ENCODE measurements at regions not wholly inside any gene's neighbourhood (a gene's known extent, or its start where the extent isn't known, plus 50 kb on each side); places are given as distances from the start of the nearest gene placed in this dataset.

DNA sequence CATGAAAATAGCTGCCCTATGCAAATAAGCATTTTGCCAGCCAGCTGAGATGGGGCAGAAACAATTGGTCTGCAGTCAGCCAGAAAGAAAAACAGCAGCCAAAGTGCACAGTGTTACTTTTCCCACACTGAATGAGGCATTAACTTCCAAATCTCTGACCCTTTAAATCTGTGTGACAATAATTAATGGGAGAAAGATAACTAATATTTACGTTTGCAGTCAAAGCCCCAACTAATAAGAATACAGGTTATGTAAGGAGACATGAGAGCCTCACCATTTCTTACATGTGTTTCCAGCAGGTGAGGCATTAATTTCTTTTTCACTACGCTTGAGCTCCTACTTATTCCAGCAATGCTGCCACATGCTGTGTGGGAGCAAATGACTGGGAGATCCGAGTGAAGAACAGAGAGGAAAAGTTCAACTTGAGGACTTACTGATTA is 339.0 kb downstream of the SATB2 start:
- H3K27me3 ChIP-seq (replicated peaks in 1 of 4; ENCODE audit: control extremely low read depth in 1 of 4, control insufficient read depth in 3 of 4, insufficient read depth in 4 of 4, low read length in 3 of 4): no peaks in the 10 kb centered on the region
- H3K27me3 Mint-ChIP-seq: no peaks in the 10 kb centered on the region
- intact Hi-C loops (cut with micrococcal nuclease): no loop called here
- ChIA-PET CTCF (no interaction called here), POLR2A (no interaction called here)
- H3K9ac ChIP-seq (ENCODE audit: low read length): no peak overlapping the region
- TF ChIP-seq, protein P1, sequence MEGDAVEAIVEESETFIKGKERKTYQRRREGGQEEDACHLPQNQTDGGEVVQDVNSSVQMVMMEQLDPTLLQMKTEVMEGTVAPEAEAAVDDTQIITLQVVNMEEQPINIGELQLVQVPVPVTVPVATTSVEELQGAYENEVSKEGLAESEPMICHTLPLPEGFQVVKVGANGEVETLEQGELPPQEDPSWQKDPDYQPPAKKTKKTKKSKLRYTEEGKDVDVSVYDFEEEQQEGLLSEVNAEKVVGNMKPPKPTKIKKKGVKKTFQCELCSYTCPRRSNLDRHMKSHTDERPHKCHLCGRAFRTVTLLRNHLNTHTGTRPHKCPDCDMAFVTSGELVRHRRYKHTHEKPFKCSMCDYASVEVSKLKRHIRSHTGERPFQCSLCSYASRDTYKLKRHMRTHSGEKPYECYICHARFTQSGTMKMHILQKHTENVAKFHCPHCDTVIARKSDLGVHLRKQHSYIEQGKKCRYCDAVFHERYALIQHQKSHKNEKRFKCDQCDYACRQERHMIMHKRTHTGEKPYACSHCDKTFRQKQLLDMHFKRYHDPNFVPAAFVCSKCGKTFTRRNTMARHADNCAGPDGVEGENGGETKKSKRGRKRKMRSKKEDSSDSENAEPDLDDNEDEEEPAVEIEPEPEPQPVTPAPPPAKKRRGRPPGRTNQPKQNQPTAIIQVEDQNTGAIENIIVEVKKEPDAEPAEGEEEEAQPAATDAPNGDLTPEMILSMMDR (IDR thresholded peaks at IDR 0.05): no peak
- TF ChIP-seq EZH2 (IDR thresholded peaks at IDR 0.05; ENCODE audit: borderline replicate concordance, insufficient read depth, low read depth, low read length, poor library complexity, severe bottlenecking): no peak
- H3K27ac ChIP-seq (ENCODE audit: low read length in 2 of 2): no peak overlapping the region
- H3K9me3 Mint-ChIP-seq (ENCODE audit: insufficient read depth): peaks cover 2% of the 10 kb centered on the region
- no peak overlapping the region for H2AFZ ChIP-seq (ENCODE audit: insufficient read depth, low read depth, low read length, poor library complexity, severe bottlenecking)
- no peak overlapping the region for H3K4me2 ChIP-seq (replicated peaks; ENCODE audit: low read depth, low read length, poor library complexity, severe bottlenecking)
- H3K79me2 ChIP-seq (ENCODE audit: control insufficient read depth, insufficient read depth, low read length): no peaks in the 10 kb centered on the region
- no CpG with 5 or more reads among the region's 3 CpGs for WGBS (ENCODE audit: insufficient coverage)
- no peaks in the 10 kb centered on the region for H3K4me1 ChIP-seq (ENCODE audit: control insufficient read depth in 2 of 2, insufficient read depth in 2 of 2, low read length in 2 of 2)
- H3K4me3 Mint-ChIP-seq: no peak overlapping the region
- no peaks in the 10 kb centered on the region for H3K36me3 ChIP-seq (replicated peaks in 1 of 2; ENCODE audit: control extremely low read depth in 1 of 2, control insufficient read depth in 1 of 2, extremely low read depth in 1 of 2, insufficient read depth in 2 of 2, low read length in 1 of 2)
- no peaks in the 10 kb centered on the region for H3K4me1 Mint-ChIP-seq
- DNase-seq (no peak), ATAC-seq (ENCODE audit: low read depth) (no peak)
- H3K27ac Mint-ChIP-seq: no peak overlapping the region
- no peaks in the 10 kb centered on the region for H3K9me3 ChIP-seq (ENCODE audit: control extremely low read depth in 1 of 3, control insufficient read depth in 2 of 3, insufficient read depth in 1 of 3, low read length in 2 of 3)
- H4K20me1 ChIP-seq (ENCODE audit: control insufficient read depth, insufficient read depth, low read length, poor library complexity, severe bottlenecking): no peaks in the 10 kb centered on the region
- H3K4me3 ChIP-seq (ENCODE audit: control extremely low read depth in 1 of 5, extremely low read depth in 1 of 5, insufficient read depth in 1 of 5, low read depth in 2 of 5, low read length in 4 of 5): no peak overlapping the region

DNA sequence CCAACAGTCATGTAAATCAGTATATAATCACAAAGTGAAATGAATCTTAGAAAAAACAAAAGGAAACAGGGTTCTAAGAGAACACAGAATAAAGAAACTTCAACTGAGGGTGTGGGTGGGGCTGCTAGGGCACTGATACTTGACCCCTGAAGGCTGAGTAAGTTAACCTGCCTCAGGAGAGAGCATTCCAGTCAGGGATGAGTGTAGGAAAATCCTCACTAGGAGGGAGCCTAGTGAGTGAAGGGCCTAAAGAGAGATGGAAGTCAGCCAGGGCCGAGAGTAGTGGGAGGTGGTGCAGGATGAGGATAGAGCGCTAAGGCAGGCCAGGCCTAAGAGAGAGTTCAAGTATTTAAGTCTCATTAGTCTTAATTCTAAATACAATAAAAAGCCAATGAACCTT is 342.6 kb downstream of the SATB2 start:
- POLR2A ChIA-PET: no interaction called here
- TF ChIP-seq EZH2 (IDR thresholded peaks at IDR 0.05; ENCODE audit: borderline replicate concordance, insufficient read depth, low read depth, low read length, poor library complexity, severe bottlenecking): no peak
- TF ChIP-seq, protein P1 (IDR thresholded peaks at IDR 0.05): no peak

More for the DNA sequence above, 342.6 kb downstream of the SATB2 start:
- WGBS (ENCODE audit: insufficient coverage): no CpG with 5 or more reads among the region's 2 CpGs
- H3K36me3 ChIP-seq (replicated peaks in 1 of 2; ENCODE audit: control extremely low read depth in 1 of 2, control insufficient read depth in 1 of 2, extremely low read depth in 1 of 2, insufficient read depth in 2 of 2, low read length in 1 of 2): no peaks in the 10 kb centered on the region
- H3K27me3 ChIP-seq (replicated peaks in 1 of 4; ENCODE audit: control extremely low read depth in 1 of 4, control insufficient read depth in 3 of 4, insufficient read depth in 4 of 4, low read length in 3 of 4): no peaks in the 10 kb centered on the region
- Mint-ChIP-seq H3K9me3 (ENCODE audit: insufficient read depth) (peaks cover 2% of the 10 kb centered on the region), H3K4me1 (no peaks in the 10 kb centered on the region), H3K27ac (no peak overlapping the region), H3K4me3 (no peak overlapping the region), H3K27me3 (no peaks in the 10 kb centered on the region)
- intact Hi-C loops (cut with micrococcal nuclease): no loop called here
- H2AFZ ChIP-seq (ENCODE audit: insufficient read depth, low read depth, low read length, poor library complexity, severe bottlenecking): no peak overlapping the region
- no peak overlapping the region for H3K27ac ChIP-seq (ENCODE audit: low read length in 2 of 2)
- no peak overlapping the region for H3K9ac ChIP-seq (ENCODE audit: low read length)
- H4K20me1 ChIP-seq (ENCODE audit: control insufficient read depth, insufficient read depth, low read length, poor library complexity, severe bottlenecking): no peaks in the 10 kb centered on the region
- H3K9me3 ChIP-seq (ENCODE audit: control extremely low read depth in 1 of 3, control insufficient read depth in 2 of 3, insufficient read depth in 1 of 3, low read length in 2 of 3): no peaks in the 10 kb centered on the region
- no peak overlapping the region for H3K4me2 ChIP-seq (replicated peaks; ENCODE audit: low read depth, low read length, poor library complexity, severe bottlenecking)
- no peak overlapping the region for H3K4me3 ChIP-seq (ENCODE audit: control extremely low read depth in 1 of 5, extremely low read depth in 1 of 5, insufficient read depth in 1 of 5, low read depth in 2 of 5, low read length in 4 of 5)
- ATAC-seq (ENCODE audit: low read depth) (no peak), DNase-seq (no peak)
- no peaks in the 10 kb centered on the region for H3K79me2 ChIP-seq (ENCODE audit: control insufficient read depth, insufficient read depth, low read length)
- H3K4me1 ChIP-seq (ENCODE audit: control insufficient read depth in 2 of 2, insufficient read depth in 2 of 2, low read length in 2 of 2): no peaks in the 10 kb centered on the region
- CTCF ChIA-PET: no interaction called here
